HL-60/S4 treated with retinoic acid at 250 ng/mL for 4 days and 3 days (cell line): ENCODE measurements at regions not wholly inside any gene's neighbourhood (a gene's known extent, or its start where the extent isn't known, plus 50 kb on each side); places are given as distances from the start of the nearest gene placed in this dataset.

Experiments used
- in situ Hi-C: fragments of 300-500 bp; cut with MboI; formaldehyde crosslinking; loops from 2 replicates; pipeline ENCODE4 v1.7.0; 2022; ENCODE audit warnings: low sequenced_read_pairs

DNA sequence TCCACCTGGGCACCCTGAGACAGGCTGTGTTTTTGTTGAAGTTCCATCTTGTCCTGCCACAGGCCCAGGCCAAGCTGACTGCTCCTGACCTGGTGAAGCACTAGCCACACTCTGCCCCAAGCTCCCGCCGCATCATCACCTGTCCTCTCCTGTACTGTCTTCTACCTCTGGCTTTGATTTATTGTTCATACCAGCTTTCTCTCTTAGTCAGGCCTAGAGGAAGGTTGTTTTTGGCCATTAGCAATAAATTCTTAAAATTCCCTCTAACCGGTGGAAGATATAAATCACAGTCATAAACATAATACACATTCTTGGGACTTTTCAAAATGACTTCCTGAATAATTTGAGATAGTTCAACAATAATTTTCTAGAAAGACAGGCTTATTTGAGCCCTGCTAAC is 169.4 kb downstream of the DAD1 start:
- in situ Hi-C loops: no loop called here

DNA sequence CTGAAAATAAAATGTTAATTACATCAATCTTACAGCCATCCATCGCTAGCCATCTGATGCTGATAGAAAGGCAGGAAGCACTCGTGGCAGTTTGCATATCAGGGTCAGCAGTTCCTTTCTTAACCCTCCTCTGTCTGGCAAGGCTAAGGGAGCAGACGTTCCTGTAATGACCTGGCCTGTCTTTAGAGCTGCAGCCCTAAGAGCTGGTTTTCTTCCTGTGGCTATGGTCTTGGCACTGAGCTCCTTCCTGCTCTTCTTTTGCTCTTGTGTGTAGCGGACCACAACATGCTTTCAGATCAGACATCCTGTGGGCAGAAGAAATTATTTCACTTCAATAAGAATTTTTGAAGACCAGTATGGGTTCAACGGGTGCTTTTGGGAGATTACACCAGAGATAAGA is 170.4 kb downstream of the DAD1 start:
- in situ Hi-C loops: no loop called here

DNA sequence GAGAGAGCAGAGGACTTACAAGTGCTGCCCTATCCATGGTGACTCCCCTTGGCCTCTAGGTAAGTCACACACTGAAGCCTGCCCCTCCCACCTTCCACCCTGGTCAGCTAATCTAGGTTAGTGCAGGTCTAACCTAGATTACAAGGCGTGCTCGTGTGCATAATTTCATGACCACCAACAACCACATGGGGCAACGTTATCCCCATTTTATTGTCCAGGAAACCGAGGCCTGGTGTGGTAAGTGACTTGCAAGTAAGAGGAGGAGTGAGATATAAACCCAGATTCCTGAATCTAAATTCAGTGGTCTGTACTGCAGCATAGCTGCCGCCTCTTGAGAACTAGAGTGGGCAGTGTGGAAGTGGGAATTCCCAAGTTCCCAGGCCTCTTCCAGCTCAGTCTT is 171.1 kb downstream of the DAD1 start:
- in situ Hi-C loops: no loop called here

DNA sequence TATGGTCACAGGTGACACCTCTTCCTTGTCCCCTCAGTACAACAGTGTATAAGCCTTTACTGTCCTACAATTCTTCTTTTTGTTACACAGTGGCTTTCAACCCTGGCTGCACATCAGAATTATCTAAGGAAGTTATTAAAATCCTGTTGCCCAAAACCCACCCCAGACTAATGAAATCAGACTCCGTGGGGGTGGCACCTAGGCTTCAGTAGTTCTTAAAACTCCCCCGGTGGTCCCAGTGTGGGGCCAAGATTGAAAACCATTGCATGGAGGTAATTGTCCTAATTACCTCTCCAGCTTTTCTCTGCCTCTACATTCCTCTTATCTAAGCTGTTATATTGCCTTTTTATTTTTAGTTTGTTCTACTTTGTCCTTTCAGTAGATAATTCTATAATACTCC is 172.8 kb downstream of the DAD1 start:
- in situ Hi-C loops: no loop called here

DNA sequence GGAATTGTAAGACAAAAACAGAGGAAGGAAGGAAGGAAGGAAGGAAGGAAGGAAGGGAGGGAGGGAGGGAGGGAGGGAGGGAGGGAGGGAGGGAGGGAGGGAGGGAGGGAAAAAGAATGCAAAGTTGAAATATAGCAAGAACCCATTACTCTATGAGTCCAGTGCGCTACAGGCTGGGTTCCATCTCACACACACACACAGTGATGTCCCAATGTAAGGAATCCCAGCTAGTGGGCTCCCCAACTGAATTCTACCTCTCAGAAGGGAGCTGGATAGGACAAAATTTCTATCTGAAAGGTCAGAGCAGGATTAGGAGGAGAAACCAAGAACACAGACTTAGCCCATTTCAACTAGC is 173.4 kb downstream of the DAD1 start:
- in situ Hi-C loops: no loop called here

DNA sequence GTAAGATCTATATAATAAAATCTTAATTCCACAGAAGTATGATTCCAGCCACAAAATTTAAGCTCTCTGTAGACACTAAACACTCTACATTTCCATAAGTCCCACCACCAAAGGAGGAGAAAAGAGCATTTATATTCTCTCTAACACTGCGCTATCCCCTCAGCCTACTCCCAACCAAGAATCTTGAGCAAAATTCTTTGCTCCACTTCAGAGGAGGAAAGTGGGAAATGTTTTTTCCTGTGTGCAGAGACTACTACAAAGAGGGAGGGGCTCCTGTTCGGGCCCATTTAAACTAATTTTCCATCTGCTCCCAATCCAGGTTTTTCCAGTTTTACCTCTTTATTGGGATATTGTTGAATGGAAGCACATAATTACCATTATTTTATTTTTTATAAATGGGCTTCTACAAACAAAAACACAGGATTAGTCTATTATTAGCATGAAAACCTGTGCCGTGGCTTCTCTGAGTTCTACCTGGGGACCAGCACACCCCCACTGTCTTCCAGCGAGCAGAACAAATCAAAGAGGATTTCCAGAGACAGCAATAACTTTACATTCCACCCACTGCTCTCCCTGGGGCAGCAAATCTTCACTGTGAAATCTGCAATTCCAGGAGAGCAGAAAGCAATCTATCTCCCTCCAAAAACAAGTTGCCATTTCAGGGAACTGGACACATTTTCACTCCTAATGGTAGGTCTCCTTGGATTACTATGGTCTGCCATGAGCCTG is 174.0 kb downstream of the DAD1 start:
- in situ Hi-C loops: no loop called here

DNA sequence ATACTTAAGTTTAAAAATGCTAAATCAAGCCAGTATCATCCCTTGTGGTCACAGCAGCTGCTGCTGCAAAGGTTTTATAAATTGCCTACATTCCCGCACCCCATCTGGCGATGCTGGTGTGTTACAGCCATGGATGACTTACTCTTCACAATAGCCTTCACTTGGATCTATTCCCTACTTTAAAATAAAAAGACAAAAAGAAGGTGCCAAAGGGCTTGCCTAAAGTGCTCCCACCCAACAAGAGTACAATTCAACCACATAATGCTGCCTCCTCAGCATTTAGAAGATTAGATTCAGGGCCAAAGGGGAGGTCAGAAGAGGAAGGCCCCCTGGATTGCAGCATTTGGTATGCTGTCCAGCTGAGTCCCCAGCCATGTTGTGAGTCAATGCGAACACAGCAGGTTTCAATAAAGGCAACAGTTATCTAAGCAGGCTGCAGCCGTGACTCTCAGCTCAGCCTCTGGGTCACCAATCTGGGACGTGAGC is 176.1 kb downstream of the DAD1 start:
- in situ Hi-C loops: no loop called here

DNA sequence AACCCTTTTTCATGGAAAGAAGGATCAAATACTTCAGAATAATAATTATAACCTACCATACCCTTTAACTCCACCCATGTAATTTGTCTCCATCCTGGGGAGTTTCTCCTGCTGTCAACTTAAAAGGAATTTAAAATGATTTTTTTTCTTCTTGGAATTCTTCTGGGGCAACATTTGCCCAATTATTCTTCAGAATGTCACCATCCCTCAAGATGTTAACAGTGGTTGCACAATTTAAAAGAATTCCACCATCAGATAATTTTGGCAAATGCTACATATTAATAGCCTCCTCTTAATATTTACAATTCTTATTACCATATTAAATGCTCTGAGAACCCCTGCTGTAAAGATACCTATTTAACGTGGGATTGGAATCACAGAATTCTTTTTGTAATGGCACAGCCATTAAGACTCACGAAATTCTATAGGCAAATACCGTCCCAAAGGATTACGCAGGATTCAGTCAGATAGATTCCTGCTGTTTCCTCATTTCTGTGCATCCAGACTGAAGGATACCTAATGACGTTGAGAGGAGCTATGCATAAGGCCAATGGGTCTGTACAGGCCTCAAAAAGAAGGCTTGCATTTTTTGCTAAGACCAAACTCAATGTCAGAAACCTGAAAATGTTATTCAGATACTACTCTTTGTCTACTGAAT is 177.5 kb downstream of the DAD1 start:
- in situ Hi-C loops: no loop called here

DNA sequence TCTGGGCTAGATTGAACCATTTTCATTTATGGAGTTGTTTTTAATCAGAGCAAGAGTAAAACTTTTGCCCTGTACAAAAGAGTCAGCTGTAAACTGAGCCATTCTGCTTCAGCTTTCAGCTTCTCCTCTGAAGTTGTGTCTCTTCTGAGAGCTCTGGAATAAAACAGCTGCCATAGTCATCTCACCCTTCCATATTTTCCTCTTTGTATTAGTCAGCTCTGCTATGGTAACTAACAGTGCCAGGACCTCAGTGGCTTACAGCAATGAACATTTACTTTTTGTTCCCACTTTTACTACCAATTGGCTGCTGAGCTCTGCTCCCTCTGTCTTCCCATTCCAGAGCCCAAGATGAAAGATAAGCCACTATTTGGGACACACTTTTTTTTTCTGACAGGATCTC is 178.5 kb downstream of the DAD1 start:
- in situ Hi-C loops: no loop called here

DNA sequence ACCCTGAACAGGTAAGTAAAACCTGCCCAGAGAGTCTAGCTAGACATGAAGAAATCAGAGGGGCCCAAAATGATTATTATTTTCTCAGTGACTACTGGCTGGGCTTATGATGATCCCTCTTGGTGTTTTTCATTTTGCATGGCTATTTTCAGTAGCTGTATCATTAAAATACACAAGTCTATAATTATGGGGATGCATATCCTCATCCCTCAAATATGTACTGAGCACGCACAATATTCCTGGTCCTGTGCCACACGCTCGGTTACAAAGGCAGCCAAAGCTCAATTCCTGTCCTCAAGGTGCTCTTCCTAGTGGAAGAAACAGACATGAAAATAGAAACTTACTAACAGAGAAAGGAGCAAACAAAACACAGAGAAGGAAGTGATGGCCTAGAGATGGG is 180.0 kb downstream of the DAD1 start:
- in situ Hi-C loops: no loop called here

DNA sequence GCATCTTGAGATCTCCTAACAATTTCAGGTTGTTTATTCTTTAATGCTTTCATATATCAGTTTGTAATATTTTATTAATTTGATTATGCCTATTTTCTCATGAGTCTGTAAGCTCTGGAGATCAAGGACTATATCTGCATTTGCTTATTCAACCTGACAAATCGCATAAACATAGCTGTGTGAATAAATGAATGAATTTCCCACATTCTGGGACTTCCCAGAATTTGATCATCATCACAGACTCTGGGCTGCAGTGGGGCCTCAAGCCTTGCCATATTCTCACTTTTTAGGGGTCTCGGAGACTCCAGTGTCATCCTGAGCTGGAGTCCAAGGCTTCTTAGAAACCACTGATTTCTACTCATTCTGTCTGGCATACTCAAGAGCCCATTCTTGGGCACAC is 180.5 kb downstream of the DAD1 start:
- in situ Hi-C loops: no loop called here

DNA sequence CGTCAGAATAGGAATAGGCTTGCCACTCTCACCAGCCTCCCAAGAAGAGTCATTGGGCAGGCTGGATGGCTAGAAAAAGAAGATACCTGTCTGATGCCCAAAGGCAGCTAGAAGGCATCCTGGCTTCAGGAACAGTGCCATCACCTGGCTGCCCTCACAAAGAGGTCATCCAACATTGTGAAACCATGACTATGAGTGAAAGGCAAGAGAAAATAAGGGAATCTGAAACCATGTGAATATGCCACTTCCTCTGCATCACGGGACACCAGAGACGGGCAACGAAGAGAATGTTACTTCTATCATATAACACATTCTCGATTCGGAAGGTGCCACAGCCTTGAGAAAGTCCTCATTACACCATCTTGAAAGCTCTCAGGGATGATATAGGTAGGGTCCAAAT is 182.0 kb downstream of the DAD1 start:
- in situ Hi-C loops: no loop called here

DNA sequence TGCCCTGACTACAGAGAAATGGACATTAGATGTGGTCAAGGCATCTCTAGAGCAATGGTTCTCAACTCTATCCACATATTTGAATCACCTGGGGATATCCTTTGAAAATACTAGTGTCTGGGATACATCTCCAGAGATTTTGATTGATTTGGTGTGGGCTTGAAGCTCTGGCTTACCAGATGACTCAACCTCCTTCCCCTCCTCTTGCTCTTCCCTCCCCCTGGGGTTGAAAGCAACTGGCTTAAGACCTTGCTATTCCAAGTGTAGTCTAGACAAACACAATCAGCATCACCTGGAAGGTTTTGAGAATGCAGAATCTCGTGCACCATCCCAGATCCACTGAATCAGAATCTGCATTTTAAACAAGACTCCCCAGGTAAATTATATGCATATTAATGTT is 183.8 kb downstream of the DAD1 start:
- in situ Hi-C loops: no loop called here

DNA sequence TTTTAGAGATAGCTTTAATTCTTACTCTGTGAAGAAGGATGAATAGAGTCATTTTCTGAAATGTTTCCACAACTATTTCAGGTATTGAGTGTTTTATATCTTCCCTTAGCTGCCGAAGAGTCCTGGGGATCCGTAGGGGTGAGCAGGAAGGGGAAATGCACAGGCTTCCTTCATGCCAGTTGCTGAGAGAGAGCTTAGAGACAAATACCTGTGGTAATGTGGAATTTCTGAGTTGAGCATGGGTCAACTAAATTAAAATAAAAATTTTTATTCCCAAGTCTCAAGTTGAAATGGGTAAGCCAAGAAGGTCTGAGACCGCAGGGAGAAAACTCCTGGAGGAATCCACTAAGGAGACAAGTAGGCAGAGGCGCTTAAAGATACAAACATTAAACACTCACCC is 185.7 kb downstream of the DAD1 start:
- in situ Hi-C loops: no loop called here

DNA sequence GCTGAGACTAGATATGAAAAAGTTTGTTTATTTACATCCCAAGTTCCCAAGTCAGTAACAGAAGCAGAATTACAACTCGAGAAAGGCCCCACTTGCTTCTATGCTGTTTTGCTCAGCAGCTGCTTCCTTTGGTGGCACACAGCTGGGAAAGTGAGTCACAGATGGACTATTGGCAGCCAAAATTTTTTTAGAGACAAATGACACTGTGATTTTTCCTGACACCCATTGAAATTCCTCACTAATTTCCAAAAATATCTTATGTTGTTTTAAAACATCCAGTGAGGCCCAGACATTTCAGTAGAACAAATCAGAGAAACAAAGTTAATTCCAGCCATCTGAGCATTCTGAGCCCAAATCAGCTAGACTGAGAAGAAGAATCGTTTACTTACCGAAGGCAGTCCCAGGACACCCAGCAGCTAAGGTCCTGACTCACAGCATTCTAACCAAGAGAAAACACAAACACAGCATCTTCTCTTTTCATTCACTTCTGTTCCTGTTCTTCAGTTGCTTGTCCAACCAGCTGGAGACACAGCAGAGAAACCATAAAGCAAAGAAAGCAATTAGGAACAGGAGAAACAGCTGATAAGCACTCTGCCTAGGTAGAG is 188.3 kb downstream of the DAD1 start:
- in situ Hi-C loops: no loop called here

DNA sequence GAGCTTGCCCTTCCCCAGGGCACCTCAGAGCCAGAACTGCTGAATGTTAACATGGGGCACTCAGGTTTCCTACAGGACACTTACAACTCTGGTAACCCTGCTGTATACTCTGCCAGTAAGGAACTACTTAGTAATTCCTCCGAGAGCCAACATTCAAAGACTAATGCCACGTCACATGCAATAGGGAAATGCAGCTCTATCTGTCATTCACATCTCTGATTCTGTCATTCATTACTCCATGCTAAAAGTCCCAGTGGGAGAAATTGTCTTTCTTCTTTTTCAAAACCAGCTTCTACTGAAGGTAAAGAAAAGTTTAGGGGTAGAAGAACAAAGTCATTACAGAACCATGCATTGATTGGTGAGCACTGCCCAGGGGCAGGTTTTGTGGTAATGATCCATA is 189.2 kb downstream of the DAD1 start:
- in situ Hi-C loops: no loop called here

DNA sequence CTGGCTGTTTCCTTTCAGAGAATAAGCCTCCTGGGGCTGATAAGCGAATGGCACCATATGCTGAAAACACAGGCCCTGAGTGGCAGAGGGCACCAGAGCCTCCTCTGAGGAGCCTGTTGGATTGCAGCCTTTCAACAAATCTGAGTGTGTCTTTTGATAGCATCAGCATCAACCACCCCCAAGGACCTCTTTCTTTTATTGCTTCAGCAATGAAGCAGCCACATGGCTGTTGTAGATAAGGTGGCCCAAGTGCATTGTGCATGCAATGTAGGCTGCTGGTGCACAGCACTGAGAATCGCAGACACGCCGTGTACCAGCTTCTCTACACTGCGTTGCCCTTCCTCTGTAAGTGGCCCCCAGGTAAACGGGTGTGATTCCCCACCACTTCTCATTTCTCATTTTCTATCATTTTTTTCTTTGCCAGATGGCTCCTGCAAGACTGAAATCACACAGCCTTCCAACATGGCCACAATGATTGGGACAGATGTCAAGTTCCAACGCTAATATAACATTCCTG is 191.7 kb downstream of the DAD1 start:
- in situ Hi-C loops: no loop called here

DNA sequence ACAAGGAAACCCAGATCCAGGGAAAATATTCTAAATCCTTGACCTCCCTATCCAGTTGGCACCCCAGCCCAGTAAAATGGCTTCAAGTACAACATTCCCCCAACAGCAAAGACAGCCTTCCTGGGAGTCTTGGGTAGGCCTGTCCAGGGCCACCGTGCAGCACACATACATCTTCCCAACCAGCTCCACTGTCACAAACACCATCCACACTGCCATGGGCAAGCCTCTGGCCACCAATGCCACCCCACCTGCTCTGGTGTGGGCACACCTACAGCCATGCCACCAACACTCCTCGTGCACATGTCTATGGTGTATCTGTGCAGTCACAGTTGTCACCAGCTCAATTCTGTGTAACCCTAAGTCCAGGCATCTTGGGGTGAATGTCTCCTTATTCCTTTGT is 193.2 kb downstream of the DAD1 start:
- in situ Hi-C loops: no loop called here

DNA sequence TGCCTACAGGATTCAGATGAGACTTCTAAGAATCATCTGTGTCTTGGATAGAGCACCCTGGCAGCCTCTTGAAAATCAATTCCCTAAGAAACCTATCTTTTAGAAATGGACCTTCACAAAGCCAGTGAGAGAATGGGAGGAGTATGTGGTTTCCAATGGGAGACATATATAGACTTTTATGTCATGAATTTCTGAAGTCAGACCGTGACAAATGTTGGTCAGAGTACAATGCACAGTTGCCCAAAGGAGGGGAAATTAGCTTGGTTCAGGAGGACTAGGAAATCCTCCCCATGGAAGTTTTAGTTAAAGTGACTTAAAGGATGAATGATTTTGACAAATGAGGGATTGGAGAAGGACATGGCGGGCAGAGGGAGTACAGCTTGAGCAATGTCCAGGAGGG is 194.4 kb downstream of the DAD1 start:
- in situ Hi-C loops: loop anchor here (5.0 kb wide), 1 partner anchor 68 kb away; no protein-coding TSS in a partner anchor

DNA sequence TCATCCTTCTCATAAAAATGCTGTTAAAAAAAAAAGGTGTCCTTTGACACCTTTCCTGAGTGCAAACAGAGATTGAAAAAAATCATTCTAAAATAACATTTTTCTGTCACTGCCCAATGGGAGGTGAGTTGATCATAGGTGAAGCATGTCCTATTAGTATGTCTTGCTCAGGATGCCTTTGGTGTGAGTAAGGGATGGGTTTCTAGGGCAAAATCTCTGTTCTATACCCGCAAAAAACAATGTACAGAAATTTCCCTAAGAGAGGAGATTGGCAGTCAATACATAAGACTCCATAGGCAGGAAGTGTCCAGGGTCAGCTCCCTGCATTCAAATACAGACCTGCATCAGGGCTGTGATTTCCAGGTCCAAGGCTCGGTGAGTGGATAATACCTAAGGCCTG is 195.2 kb downstream of the DAD1 start:
- in situ Hi-C loops: loop anchor here (5.0 kb wide), 1 partner anchor 69 kb away; no protein-coding TSS in a partner anchor

DNA sequence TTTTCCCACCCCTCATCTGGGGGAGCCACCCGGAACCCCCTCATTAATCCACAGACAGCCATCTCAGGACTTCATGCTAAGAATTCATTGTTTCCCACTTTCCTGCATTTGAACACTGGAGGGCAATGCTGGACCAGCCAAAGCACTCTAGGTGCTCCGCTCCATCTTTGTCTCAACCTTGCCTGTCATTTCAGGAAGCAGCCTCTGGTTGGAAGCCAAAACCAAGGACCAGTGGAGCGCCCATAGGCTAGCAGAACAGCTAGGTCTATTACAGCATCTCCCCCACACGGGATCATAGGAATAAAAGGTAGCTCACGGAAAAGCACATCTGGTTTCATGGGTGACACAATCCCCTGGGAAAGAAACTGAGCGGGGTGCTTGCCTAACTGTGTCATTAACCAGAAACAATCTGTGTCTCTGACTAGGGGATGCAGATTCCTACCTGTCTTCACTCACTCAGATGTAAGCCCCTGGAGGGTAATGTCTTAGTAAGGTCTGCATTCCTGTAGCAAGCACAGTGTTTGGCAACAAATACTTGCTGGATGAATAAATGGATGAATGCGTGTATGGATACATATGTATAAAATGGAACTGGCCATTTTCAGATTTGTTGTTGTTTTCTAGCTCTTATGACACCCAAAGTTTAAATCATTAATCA is 197.0 kb downstream of the DAD1 start:
- in situ Hi-C loops: loop anchor here (5.0 kb wide), 1 partner anchor 70 kb away; no protein-coding TSS in a partner anchor
